GM21515 (cell line): ENCODE measurements at regions not wholly inside any gene's neighbourhood (a gene's known extent, or its start where the extent isn't known, plus 50 kb on each side); places are given as distances from the start of the nearest gene placed in this dataset.

ENCODE experiments used
- ATAC-seq: cut with Tn5 transposase; IDR thresholded peaks from one replicate; pipeline ENCODE4 v1.9.1; 2021; ENCODE audit not compliant: unreplicated experiment

DNA sequence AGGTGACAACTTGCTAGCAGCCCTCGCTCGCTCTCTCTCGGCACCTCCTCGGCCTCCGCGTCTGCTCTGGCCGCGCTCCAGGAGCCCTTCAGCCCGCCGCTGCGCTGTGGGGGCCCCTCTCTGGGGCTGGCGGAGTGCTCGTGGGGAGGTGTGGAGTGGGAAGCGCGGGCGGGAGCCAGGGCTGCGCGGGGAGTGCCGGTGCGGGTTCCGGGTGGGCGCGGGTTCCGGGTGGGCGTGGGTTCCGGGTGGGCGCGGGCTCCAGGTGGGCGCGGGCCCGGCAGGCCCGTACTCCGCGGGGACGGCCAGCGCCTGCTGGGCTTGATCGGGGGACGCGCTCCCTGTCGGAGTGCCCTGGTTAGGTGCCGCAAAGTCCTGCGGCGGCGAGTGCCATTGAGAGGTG, 384.3 kb downstream of the GPM6A start:
- no peak for ATAC-seq

DNA sequence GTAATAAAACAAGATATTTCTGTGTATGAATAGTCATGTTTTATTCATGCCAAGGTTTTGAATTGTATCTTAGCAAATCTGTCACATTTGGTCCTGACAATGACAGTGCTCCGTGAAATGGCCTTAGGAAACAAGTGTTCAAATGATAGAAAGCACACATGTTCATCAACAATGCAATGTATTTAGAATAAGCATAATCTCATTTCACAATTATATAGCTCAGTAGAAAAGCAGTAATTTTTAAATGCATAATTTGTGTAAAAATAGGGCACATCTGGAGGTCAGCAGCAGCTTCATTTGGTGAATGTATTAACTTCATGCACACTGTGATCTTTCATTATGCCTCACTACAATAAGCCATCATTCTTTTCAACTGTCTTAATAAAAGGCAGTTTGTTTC, 380.4 kb downstream of the GPM6A start:
- ATAC-seq, result no peak

DNA sequence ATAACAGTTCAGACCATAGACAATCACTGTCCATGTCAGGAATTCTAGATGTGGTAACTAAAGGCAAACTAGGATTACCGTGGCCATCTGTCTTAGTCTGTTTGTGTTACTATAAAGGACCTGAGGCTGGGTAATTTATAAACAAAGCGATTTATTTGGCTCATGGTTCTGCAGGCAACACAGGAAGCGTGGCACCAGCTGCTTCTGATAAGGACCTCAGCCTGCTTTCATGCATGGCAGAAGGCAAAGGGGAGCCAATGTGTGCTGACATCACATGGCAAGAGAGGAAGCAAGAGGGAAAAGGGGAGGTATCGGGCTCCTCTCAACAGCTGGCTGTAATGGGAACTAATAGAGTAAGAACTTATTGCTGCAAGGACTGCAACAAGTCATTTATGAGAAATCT, 376.7 kb downstream of the GPM6A start:
- no peak for ATAC-seq

DNA sequence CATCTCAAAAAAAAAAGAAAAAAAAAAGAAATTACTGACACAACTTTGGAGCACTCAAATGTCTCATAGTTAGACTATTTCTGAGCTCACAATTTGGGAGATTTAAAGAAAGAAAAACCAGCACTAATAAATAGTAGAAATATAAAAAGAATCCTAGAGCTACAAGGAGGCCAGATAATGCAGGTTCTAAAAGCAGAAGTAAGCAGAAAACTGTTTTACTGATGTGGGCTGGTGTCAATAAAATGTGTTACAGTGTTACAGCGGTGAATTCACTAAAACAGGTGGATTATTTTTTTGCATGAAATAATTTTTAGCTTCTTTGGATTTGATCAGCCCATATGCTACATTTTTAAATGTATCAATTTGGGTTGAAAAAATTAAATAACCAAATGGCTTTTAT, 375.9 kb downstream of the GPM6A start:
- no peak for ATAC-seq

DNA sequence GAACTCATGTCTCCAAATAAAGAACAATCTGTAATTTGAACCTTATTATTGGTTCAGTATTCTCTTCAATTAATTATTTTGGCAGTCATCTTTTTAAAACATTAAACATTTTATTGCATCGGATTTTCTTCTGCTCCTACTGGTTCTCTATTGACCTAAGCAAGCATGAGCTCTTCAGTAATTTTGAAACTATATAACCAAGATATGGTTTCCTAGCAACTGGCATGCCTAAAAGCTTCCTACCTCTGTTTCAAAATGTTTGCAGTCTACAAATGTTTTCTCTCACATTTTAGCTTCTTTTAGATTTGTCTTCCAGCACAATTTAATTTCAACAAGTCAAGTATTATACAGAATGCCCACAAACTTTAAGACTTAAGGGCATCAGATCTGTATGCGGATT, 371.3 kb downstream of the GPM6A start:
- ATAC-seq, result no peak

DNA sequence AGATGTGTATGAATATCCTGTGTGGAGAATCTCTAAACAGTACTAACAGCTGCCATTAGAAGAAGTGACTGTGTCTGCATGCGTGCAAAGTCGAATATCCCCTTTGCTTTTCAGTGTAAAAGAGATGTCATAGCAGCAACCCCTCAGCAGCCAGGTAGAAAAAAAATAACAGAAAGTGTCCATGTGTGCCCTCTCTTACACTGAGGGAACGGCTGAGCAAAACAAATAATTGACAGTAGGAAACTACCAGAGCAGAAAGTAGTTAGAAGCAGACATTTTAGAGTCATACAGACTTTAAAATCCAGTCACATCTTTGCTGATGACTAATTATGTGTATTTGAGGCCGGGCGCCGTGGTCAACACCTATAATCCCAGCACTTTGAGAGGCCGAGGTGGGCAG, 370.8 kb downstream of the GPM6A start:
- ATAC-seq, result no peak

DNA sequence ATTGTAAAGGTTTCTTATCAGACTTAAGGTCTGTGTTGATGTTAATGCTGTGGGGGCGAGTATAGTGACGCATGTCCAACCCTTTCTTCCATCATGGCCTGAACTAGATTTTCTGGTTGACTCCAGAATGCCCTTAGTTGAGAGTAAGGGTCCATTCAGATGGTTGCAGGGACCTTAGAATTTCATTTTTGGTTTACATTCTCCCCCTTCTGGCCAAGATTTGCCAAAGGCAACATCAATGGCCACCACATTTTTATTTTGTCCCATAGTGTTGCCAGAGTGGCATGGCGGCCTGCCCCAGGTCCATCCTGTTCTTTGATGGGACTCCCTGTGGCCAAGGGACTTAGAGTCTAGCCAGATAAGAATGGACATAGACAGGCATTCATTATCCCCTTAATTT, 368.5 kb downstream of the GPM6A start:
- ATAC-seq, result no peak

DNA sequence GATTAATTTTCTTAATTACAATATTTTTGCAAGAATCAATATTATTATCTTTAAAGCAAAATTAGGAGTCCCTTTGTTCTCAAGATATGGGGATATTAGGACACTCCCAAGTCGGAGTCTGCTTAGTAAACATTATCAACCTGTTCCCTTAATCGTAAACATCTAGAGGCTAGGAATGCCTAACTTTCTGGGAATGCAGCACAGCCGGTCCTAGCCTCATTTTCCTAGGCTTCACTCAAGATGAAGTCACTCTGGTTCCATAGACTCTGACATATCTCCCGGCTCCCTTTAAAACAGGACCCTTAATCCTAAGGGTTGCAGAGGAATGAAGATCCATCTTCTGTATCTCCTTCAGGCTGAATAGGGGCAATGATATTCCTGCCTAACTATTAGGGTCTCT, 367.6 kb downstream of the GPM6A start:
- no peak for ATAC-seq

DNA sequence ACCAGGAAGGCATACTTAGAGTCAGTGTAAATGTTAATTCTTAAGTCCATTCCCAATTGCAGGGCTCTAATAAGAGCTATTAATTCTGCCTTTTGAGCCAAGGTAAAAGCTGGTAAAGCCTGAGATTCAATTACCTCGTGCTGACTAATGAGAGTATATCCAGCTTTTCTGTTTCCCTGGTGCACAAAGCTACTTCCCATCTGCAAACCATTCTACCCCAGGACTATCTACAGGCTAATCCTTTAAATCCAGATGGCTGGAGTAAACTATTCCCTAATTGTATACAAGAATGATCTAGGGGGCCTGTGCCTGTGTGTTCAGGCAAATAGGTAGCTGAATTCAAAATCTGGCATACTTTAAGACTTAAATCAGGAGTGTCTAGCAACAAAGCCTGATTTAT, 365.0 kb downstream of the GPM6A start:
- no peak for ATAC-seq

DNA sequence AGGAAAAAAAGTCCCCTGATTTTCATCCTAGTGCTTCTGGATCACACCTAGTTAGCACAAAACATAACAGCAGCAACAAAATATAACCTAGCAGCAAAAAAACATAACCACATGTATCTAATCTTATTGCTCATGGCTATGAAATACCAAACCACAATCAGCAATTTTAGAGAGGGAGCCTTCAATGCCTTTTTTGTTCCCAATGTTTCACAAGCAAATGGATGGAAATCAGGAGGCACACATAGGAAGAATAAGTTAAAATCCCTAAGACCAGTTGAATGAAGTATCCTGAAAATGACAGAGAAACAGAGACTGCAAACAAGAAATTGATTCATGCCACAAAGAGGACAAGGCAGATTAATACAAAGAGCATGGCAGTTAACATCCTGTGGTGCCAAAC, 361.6 kb downstream of the GPM6A start:
- ATAC-seq, result no peak

DNA sequence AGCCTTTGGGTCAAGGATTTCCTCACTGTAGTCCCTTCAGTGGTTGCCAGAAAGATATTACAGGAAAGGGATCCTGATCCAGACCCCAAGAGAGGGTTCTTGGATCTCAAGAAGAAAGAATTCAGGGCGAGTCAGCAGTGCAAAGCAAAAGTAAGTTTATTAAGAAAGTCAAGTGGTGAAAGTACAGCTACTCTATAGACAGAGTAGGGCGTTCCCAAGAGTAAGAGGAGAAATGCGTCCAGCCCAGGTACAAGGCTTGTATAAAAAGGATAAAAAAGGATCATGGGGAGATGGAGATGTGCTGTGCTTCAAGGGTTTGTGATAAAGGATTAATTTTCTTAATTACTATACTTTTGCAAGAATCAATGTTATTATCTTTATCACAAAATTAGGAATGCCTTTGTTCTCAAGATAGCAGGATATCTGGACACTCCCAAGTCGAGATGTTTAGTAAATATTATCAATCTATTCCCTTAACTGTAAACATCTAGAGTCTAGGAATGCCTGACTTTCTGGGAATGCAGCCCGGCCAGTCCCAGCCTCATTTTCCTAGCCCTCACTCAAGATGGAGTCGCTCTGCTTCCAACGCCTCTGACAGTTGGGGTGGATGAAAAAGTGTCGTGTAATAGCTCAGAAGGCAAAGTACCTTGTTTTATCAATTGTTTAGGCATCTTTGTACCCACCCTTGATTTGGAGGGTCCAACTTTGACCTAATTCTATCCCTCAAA, 360.7 kb downstream of the GPM6A start:
- no peak for ATAC-seq

DNA sequence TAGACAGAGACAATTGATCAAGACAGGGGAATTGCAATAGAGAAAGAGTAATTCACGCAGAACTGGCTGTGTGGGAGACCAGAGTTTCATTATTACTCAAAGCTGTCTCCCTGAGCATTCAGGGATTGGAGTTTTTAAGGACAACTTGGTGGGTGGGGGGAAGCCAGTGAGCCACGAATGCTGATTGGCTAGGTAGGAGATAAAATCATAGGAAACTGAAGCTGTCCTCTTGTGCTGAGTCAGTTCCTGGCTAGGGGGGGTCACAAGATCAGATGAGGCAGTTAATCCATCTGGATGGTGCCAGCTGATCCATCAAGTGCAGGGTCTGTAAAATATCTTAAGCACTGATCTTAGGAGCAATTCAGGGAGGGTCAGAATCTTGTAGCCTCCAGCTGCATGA, 358.6 kb downstream of the GPM6A start:
- ATAC-seq, result no peak

DNA sequence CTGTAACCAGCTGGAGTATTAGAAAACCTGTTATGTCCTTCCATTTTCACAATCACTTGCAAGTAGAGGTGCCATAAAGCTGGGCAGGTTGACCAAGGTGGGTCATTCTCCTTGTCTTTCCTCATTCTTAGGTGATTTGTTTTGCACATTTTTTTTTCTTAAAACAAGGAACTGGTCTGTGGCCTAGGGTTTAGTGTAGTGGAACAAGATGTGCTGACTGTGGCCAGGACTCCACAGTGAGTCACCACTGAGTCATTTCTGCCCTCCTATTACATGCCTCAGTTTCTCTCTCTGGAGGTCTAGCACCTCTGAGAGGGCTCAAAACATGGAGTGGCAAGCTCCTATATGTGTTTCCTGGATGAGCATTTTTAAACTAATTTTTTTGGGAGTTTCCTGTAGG, 355.9 kb downstream of the GPM6A start:
- ATAC-seq, result no peak

DNA sequence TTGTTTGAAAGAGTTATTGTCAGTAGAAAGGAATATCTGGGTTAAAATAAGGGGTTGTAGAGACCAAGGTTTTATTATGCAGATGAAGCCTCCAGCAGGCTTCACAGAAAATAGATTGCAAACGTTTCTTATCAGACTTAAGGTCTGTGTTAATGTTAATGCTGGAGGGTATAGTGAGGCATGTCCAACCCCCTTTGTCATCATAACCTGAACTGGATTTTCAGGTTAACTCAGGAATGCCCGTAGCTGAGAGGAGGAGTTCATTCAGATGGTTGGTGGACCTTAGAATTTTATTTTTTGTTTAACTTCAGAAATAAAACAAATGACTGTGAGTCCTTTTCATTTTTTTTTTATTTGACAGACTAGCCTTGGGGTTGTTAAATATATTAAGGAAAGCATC, 354.1 kb downstream of the GPM6A start:
- no peak for ATAC-seq

DNA sequence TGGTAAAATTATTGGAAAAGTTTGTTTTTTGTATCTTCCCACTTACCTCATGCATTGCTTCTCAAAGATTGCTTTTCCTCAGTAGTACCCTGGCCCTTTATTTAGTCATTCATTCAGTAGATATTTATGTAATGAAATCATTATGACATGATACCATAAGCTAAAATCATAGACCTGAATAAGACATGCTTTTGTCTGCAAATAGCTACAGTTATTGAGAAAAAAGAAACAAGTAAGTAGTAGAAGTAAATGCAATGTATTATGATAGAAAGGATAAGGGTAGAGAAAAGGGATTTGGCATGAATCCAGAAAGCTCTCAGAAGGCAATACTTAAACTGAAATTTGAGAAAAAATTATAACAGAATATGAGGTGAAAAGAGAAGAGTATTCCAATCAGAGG, 352.5 kb downstream of the GPM6A start:
- ATAC-seq, result no peak

DNA sequence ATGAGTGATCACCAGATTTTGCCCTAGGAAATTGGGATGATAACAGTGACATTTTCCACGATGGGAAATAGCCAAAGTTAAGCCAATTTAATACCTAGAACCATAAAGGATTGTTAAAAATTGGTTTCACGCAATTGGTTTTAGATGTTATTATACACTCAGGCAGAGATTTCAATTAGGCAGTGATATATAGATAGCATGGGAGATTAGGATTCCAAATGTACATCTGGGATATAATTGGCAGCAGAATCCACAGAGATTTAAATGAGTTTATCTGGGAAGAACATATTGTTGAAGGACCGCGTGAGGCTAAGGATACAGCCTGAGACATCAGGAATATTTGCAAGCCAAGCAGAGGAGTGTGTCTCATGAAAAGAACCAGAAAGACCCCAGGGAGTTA, 351.6 kb downstream of the GPM6A start:
- ATAC-seq, result no peak

DNA sequence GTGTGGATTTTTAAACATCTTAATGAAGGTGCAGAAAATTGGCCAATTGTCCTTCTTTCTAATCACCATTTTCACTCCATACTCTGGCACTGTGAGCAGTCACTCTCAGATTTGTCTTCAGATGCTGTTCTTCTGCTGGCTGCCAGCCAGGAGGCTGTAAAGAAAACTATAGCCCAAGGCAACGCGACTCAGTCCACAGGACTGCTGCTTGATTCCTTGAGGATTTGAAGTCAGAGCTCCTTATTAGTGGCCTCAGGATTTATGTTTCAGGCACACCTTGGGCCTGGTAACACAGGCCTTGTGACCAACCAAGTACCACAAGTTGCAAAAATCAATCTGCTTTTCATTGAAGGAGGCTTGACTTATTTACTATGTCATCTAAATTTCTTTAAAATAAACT, 342.6 kb downstream of the GPM6A start:
- ATAC-seq, result no peak

DNA sequence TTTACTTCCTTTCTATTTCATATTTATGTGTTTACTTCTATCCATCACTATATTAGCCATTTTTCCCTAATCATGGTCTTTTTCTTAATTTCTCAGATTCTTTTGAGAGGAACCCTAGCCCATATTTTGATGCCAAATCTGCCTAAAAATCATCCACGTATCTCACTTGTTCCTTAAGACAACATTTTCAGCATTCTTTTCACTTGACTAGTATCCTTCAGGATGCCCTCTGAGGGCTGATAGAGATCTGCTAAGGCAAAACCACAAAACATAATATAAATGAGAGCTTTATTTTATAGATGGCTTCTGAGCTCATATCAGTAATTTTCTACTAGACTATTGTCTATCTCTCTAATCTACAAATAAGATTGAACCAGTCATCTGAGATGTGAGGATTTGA, 341.9 kb downstream of the GPM6A start:
- no peak for ATAC-seq

DNA sequence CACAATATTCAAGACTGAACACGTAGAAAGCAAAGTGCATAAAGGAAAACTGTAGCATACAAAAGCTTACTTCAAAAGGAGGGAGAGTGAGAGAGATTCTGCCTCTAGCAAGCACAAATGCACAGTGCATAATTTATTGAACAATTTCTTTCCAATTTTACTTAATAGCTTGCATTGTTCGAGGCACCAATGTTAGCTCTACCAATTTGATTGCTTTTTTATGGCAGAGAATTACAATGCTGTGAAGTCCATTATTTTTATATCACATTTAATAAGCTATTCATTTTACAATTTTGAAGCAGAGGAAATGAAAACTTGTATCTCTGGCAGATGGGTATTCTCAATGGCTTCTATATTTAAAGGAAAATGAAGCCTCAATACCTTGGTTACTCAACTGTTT, 331.7 kb downstream of the GPM6A start:
- ATAC-seq, result no peak

DNA sequence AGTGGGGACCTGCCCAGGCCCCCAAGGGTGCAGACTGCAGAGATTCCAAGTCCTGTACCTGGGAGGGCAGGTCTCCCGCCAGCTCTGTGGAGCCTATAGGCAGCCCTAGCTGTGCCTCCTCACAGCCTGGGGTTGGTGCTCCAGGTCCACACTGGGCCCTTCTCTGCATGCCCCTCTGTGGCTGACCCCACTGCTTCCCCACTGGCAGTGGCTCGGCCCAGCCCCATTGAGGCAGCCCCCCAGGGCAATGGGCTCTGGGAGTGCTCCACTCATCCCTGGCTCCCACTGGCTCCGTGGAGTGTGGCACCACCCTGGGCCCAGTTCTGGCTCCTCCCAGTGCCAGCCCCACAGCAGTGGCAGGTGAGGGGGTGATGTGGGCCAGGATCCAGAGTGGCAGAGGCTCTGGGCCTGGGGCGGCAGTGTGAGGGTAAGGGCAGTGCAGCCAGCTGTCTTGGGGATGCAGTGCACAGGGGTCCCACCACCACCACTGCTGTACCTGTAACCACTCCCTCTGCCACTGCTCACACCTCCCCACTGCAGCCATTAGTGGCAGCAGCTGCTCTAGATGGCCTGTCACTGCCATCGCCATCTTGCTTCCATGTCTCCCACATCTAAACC, 312.2 kb downstream of the GPM6A start:
- ATAC-seq, result no peak

DNA sequence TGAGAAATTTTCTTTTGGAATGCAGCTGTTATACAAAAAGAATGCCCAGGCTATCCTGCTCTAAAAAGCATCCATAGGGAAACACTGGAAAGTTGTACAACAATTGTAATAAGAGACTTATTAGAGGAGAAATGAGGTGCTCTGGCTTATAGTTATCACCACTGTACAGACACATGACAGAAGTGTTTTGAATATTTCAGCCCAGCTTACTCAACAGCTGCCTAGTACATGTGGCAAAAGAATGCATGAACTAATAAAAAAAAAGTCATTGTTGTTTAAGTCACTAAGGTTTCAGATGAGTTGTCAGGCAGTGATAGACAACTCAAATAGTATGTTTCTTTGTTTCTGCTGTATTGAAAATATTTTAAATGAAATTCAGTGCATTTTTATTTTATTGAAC, 307.7 kb downstream of the GPM6A start:
- no peak for ATAC-seq

DNA sequence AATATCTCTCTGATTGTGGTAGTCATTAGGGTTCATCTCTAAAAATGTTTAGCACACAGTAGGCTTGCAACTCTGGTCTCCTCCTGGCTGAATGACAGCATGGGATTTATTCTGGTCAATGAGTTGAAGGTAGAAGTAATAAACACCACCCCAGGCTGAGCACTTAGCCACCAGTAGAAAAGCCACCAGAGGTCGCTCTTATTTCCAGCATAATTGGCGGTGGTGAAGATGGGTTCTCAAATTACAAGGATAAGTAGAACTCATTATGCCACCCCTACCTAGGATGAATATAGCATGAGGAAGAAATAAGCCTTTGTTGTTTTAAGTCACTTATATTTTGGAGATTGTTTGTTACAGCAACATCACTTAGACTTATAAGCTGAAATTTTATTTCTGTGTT, 302.7 kb downstream of the GPM6A start:
- ATAC-seq, result no peak

DNA sequence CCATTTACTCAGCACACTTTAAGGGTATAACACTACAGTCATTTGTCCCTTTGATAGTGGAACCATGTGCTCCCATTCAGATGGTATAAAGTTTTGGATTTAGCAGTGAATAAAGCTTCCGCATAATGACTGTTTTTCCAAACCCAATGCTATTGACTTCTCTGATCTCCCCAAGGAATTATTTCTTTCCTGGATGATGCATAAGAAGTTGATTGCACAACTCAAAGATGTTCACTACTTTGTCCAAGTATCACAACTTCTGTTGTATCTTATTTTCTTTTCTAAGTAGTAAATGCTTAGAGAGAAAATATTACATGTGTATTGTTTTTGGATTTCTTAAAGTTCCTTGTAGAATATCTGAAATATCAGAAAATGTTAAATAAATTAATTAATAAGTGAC, 300.2 kb downstream of the GPM6A start:
- ATAC-seq, result no peak
